ENCODE measurements at regions not wholly inside any gene's neighbourhood (a gene's known extent, or its start where the extent isn't known, plus 50 kb on each side); places are given as distances from the start of the nearest gene placed in this dataset.
A peak's percentile ranks its signal among the peaks of the same experiment; 100 is the strongest.

GRCh38 chr20:4370851-4371250 is 121.8 kb upstream of the ADRA1D start (continued):
- TF ChIP-seq POLR2A (IDR thresholded peaks at IDR 0.05; ENCODE audit: low read depth, low read length) (no peak), FOXK2 (IDR thresholded peaks at IDR 0.05) (no peak), STAT1 (conservative IDR thresholded peaks at IDR 0.05) (no peak), POLR2AphosphoS5 (IDR thresholded peaks at IDR 0.05; ENCODE audit: low read length) (no peak), CBFB (IDR thresholded peaks at IDR 0.05; ENCODE audit: low read depth) (no peak), RELA (IDR thresholded peaks at IDR 0.05; ENCODE audit: borderline replicate concordance, partially characterized antibody) (no peak)

- FAIRE-seq, result no peak
- CTCF ChIA-PET, result no interaction called here
- peak; percentile 48; the same call in 2 of the 3 replicates for ATAC-seq
Measured at GRCh38 chr20:4369798-4370124, 120.7 kb upstream of the ADRA1D start.

More at GRCh38 chr20:4369798-4370124, 120.7 kb upstream of the ADRA1D start:
- ChIA-PET POLR2A (interaction anchor here (0.5 kb wide), 1 partner anchor 1528 kb away, joined by 6 read pairs; no protein-coding TSS in a partner anchor), RAD21 (ENCODE audit: unreplicated experiment) (no interaction called here), SMC1A (ENCODE audit: uncharacterized antibody, unreplicated experiment) (interaction anchor here (0.6 to 0.7 kb wide), 2 partner anchors 12 to 27 kb away, joined by 3 read pairs; no protein-coding TSS in a partner anchor)
- intact Hi-C loops (cut with micrococcal nuclease; ENCODE audit: unreplicated experiment) (no loop called here), in situ Hi-C loops (cut with MboI) (no loop called here)
- no peaks in the 10 kb centered on the region for H3K36me3 ChIP-seq (ENCODE audit: control insufficient read depth in 2 of 2, insufficient read depth in 2 of 2, low read length in 1 of 2)
- peak overlapping the region; percentile 15 for H3K27ac ChIP-seq (ENCODE audit: control insufficient read depth, insufficient read depth)
- H4K20me1 ChIP-seq (ENCODE audit: control insufficient read depth, insufficient read depth), result no peaks in the 10 kb centered on the region
- H3K9me3 ChIP-seq (replicated peaks; ENCODE audit: control insufficient read depth, insufficient read depth, low read length), result no peaks in the 10 kb centered on the region; the same call in 2 of the 3 replicates
- H2AFZ ChIP-seq (ENCODE audit: control insufficient read depth, low read depth, low read length), result peak overlapping the region; percentile 85
- H3K27me3 ChIP-seq (replicated peaks in 1 of 2; ENCODE audit: control insufficient read depth in 2 of 2, insufficient read depth in 2 of 2, low read length in 1 of 2), result no peaks in the 10 kb centered on the region
- H3K4me3 ChIP-seq, result no peak overlapping the region
- WGBS (ENCODE audit: insufficient coverage, insufficient replicate concordance, low lambda C conversion rate, missing lambda C conversion rate), result 0% methylated on average over 6 of the region's 6 CpGs
- peak overlapping the region; percentile 17; the same call in 1 of the 2 replicates for H3K4me2 ChIP-seq (ENCODE audit: control insufficient read depth, insufficient read depth)
- TF ChIP-seq EED (IDR thresholded peaks at IDR 0.05; ENCODE audit: low read depth), result no peak
- no peak for TF ChIP-seq MXI1 (IDR thresholded peaks at IDR 0.05; ENCODE audit: low read depth, low read length)
- TF ChIP-seq NFYA (IDR thresholded peaks at IDR 0.05; ENCODE audit: borderline replicate concordance, low read depth, low read length), result no peak
- TF ChIP-seq, protein P1, sequence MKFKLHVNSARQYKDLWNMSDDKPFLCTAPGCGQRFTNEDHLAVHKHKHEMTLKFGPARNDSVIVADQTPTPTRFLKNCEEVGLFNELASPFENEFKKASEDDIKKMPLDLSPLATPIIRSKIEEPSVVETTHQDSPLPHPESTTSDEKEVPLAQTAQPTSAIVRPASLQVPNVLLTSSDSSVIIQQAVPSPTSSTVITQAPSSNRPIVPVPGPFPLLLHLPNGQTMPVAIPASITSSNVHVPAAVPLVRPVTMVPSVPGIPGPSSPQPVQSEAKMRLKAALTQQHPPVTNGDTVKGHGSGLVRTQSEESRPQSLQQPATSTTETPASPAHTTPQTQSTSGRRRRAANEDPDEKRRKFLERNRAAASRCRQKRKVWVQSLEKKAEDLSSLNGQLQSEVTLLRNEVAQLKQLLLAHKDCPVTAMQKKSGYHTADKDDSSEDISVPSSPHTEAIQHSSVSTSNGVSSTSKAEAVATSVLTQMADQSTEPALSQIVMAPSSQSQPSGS (IDR thresholded peaks at IDR 0.05; ENCODE audit: low read length), result no peak
- peak; percentile 88 for TF ChIP-seq SPI1 (IDR thresholded peaks at IDR 0.05; ENCODE audit: borderline replicate concordance, insufficient read depth, low read depth, low read length)
- no peak for TF ChIP-seq ZBED1 (IDR thresholded peaks at IDR 0.05; ENCODE audit: borderline replicate concordance)
- TF ChIP-seq ZNF24 (IDR thresholded peaks at IDR 0.05), result no peak
- TF ChIP-seq, protein P2, sequence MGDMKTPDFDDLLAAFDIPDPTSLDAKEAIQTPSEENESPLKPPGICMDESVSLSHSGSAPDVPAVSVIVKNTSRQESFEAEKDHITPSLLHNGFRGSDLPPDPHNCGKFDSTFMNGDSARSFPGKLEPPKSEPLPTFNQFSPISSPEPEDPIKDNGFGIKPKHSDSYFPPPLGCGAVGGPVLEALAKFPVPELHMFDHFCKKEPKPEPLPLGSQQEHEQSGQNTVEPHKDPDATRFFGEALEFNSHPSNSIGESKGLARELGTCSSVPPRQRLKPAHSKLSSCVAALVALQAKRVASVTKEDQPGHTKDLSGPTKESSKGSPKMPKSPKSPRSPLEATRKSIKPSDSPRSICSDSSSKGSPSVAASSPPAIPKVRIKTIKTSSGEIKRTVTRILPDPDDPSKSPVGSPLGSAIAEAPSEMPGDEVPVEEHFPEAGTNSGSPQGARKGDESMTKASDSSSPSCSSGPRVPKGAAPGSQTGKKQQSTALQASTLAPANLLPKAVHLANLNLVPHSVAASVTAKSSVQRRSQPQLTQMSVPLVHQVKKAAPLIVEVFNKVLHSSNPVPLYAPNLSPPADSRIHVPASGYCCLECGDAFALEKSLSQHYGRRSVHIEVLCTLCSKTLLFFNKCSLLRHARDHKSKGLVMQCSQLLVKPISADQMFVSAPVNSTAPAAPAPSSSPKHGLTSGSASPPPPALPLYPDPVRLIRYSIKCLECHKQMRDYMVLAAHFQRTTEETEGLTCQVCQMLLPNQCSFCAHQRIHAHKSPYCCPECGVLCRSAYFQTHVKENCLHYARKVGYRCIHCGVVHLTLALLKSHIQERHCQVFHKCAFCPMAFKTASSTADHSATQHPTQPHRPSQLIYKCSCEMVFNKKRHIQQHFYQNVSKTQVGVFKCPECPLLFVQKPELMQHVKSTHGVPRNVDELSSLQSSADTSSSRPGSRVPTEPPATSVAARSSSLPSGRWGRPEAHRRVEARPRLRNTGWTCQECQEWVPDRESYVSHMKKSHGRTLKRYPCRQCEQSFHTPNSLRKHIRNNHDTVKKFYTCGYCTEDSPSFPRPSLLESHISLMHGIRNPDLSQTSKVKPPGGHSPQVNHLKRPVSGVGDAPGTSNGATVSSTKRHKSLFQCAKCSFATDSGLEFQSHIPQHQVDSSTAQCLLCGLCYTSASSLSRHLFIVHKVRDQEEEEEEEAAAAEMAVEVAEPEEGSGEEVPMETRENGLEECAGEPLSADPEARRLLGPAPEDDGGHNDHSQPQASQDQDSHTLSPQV (IDR thresholded peaks at IDR 0.05), result no peak
- no peak for TF ChIP-seq BRCA1 (IDR thresholded peaks at IDR 0.05; ENCODE audit: low read depth, low read length)
- peak; percentile 63 for TF ChIP-seq GABPA (IDR thresholded peaks at IDR 0.05; ENCODE audit: low read depth)
- TF ChIP-seq NFXL1 (IDR thresholded peaks at IDR 0.05; ENCODE audit: borderline replicate concordance), result no peak
- no peak for TF ChIP-seq HDGF (IDR thresholded peaks at IDR 0.05)
- TF ChIP-seq KDM1A (IDR thresholded peaks at IDR 0.05; ENCODE audit: borderline replicate concordance), result no peak
- no peak for TF ChIP-seq YBX1 (IDR thresholded peaks at IDR 0.05)
- H3K79me2 ChIP-seq (ENCODE audit: control insufficient read depth, insufficient read depth, low read length), result no peaks in the 10 kb centered on the region
- DNase-seq (ENCODE audit: low read depth, low spot score), result peak; percentile 27
- H3K9ac ChIP-seq (ENCODE audit: control insufficient read depth, insufficient read depth, low read length), result no peak overlapping the region
- no TSS peak for BruUV-seq (replicated peaks)
- peaks cover 4% of the 10 kb centered on the region; the same call in 1 of the 2 replicates for H3K4me1 ChIP-seq (ENCODE audit: control insufficient read depth, insufficient read depth, low read length)

Measured in GM12878 (cell line).